SHP77 treated with DMSO at 0.1 percent for 48 hours (cell line): ENCODE measurements at regions not wholly inside any gene's neighbourhood (a gene's known extent, or its start where the extent isn't known, plus 50 kb on each side); places are given as distances from the start of the nearest gene placed in this dataset.
A peak's percentile ranks its signal among the peaks of the same experiment; 100 is the strongest.

Experiments used
- DNase-seq: peaks from one replicate; lab custom pipeline; 2025; lab: John Stamatoyannopoulos, UW

GRCh38 chr12:123100882-123101281 is 50.0 kb downstream of the PITPNM2 start:
- no peak for DNase-seq

GRCh38 chr12:123100450-123100849 is 50.4 kb downstream of the PITPNM2 start:
- no peak for DNase-seq

- no peak for DNase-seq
Measured at GRCh38 chr12:123099560-123100192, 51.2 kb downstream of the PITPNM2 start.

- no peak for DNase-seq
Measured at GRCh38 chr12:123098780-123099179, 52.1 kb downstream of the PITPNM2 start.

- DNase-seq, result no peak
Measured at GRCh38 chr12:123097561-123098084, 53.3 kb downstream of the PITPNM2 start.

GRCh38 chr12:123096741-123097140 is 54.1 kb downstream of the PITPNM2 start:
- DNase-seq, result no peak

GRCh38 chr12:123096182-123096581 is 54.7 kb downstream of the PITPNM2 start:
- DNase-seq, result no peak

- no peak for DNase-seq
Measured at GRCh38 chr12:123095078-123095881, 55.6 kb downstream of the PITPNM2 start.

- no peak for DNase-seq
Measured at GRCh38 chr12:123094349-123095077, 56.4 kb downstream of the PITPNM2 start.

GRCh38 chr12:123092866-123093265 is 58.0 kb downstream of the PITPNM2 start:
- no peak for DNase-seq

- no peak for DNase-seq
Measured at GRCh38 chr12:123091230-123092150, 59.4 kb downstream of the PITPNM2 start.

GRCh38 chr12:123089631-123090353 is 61.1 kb downstream of the PITPNM2 start:
- DNase-seq, result no peak

GRCh38 chr12:123089140-123089539 is 61.8 kb downstream of the PITPNM2 start:
- DNase-seq, result no peak

- peak; percentile 60 for DNase-seq
Measured at GRCh38 chr12:123085730-123086487, 65.0 kb downstream of the PITPNM2 start.

GRCh38 chr12:123085066-123085465 is 65.8 kb downstream of the PITPNM2 start:
- DNase-seq, result no peak

- DNase-seq, result no peak
Measured at GRCh38 chr12:123083661-123084571, 67.0 kb downstream of the PITPNM2 start.

- no peak for DNase-seq
Measured at GRCh38 chr12:123080634-123081033, 70.3 kb downstream of the PITPNM2 start.

GRCh38 chr12:123078531-123079155 is 72.2 kb downstream of the PITPNM2 start:
- DNase-seq, result no peak

- no peak for DNase-seq
Measured at GRCh38 chr12:123078120-123078465, 72.8 kb downstream of the PITPNM2 start.
